Thyroid gland (tissue), 4 donors: ENCODE measurements at regions not wholly inside any gene's neighbourhood (a gene's known extent, or its start where the extent isn't known, plus 50 kb on each side); places are given as distances from the start of the nearest gene placed in this dataset.

Experiments used
- POLR2A ChIP-seq, 2 donors: fragments of 450-650 bp; IDR thresholded peaks; one replicate each; pipeline ENCODE4 v1.6.1; 2017; ENCODE audit warnings: antibody characterized with exemption in 2 of 2, mild to moderate bottlenecking in 2 of 2, moderate library complexity in 1 of 2
- TF ChIP-seq, protein P1 (sequence below), 6 experiments: fragments of 200-600 bp in 3 of 6; fragments of 450-650 bp in 3 of 6; sonication (generic) in 3 of 6; IDR thresholded peaks; one replicate each; pipeline ENCODE4 v1.5.1; 2016 to 2019; ENCODE audit warnings: antibody characterized with exemption in 6 of 6, mild to moderate bottlenecking in 2 of 6, inconsistent platforms in 1 of 6, moderate library complexity in 1 of 6

DNA sequence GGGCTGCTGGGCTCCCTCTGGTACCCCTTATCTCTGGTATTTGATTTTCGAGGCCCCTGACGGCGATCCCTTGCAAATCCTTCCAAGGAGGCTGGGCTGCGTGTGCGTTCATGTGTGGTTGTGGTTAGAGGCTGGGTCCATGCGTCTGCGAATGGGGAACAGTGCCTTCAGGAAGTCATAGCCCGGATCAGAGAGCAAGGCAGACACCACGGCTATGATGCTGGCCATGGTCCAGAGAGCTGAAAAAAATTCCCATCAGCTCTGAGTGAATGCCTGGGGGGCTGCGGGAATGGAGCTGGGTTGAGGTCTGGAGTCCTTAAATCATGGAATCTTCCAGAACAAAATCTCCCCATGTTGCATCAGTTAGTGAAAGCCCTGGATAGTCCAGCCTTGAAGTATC is 145.5 kb downstream of the ACKR3 start:
- no peak for TF ChIP-seq POLR2A (IDR thresholded peaks at IDR 0.05)
- TF ChIP-seq, protein P1, sequence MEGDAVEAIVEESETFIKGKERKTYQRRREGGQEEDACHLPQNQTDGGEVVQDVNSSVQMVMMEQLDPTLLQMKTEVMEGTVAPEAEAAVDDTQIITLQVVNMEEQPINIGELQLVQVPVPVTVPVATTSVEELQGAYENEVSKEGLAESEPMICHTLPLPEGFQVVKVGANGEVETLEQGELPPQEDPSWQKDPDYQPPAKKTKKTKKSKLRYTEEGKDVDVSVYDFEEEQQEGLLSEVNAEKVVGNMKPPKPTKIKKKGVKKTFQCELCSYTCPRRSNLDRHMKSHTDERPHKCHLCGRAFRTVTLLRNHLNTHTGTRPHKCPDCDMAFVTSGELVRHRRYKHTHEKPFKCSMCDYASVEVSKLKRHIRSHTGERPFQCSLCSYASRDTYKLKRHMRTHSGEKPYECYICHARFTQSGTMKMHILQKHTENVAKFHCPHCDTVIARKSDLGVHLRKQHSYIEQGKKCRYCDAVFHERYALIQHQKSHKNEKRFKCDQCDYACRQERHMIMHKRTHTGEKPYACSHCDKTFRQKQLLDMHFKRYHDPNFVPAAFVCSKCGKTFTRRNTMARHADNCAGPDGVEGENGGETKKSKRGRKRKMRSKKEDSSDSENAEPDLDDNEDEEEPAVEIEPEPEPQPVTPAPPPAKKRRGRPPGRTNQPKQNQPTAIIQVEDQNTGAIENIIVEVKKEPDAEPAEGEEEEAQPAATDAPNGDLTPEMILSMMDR (IDR thresholded peaks at IDR 0.05): no peak
